Transverse colon (tissue), 3 donors: ENCODE measurements at regions not wholly inside any gene's neighbourhood (a gene's known extent, or its start where the extent isn't known, plus 50 kb on each side); places are given as distances from the start of the nearest gene placed in this dataset.

ENCODE experiments used
- POLR2A ChIP-seq: fragments of 450-650 bp; IDR thresholded peaks from one replicate; pipeline ENCODE4 v1.6.1; 2016; ENCODE audit warnings: antibody characterized with exemption, mild to moderate bottlenecking, moderate library complexity
- POLR2AphosphoS5 ChIP-seq, 3 donors: sonication (generic); formaldehyde crosslinking; IDR thresholded peaks; one replicate each; pipeline ENCODE4 v1.6.1; 2016; ENCODE audit warnings: antibody characterized with exemption in 3 of 3

GRCh38 chr2:57621122-57621663 is 425.4 kb upstream of the VRK2 start:
- TF ChIP-seq POLR2A = no peak
- TF ChIP-seq POLR2AphosphoS5 (IDR thresholded peaks at IDR 0.05) = no peak
